ENCODE measurements at regions not wholly inside any gene's neighbourhood (a gene's known extent, or its start where the extent isn't known, plus 50 kb on each side); places are given as distances from the start of the nearest gene placed in this dataset.
A peak's percentile ranks its signal among the peaks of the same experiment; 100 is the strongest.

- no peak overlapping the region for H2AK5ac ChIP-seq (ENCODE audit: low read depth, low read length)
- no CpG with 5 or more reads among the region's 5 CpGs for WGBS, 2 donors (ENCODE audit: extremely low coverage in 2 of 2, insufficient read length in 2 of 2, insufficient replicate concordance in 1 of 2)
Observed at GRCh38 chr18:78849046-78849445, 130.6 kb upstream of the SALL3 start.

GRCh38 chr18:78849458-78849857 lies 130.2 kb upstream of the SALL3 start:
- no peak overlapping the region for H4K8ac ChIP-seq (ENCODE audit: low read depth, low read length)
- H2AFZ ChIP-seq (ENCODE audit: low read length), result no peak overlapping the region
- H3K23ac ChIP-seq (ENCODE audit: low read depth, low read length, poor library complexity), result no peak overlapping the region
- no peak overlapping the region for H2BK120ac ChIP-seq (ENCODE audit: low read depth, low read length)
- no peaks in the 10 kb centered on the region for H3K36me3 ChIP-seq (replicated peaks in 1 of 2; ENCODE audit: control insufficient read depth in 2 of 2, insufficient read depth in 2 of 2, low read length in 2 of 2)
- no peak overlapping the region for H3K9ac ChIP-seq (ENCODE audit: low read depth, low read length, poor library complexity)
- H3K27me3 ChIP-seq (ENCODE audit: control insufficient read depth in 3 of 3, insufficient read depth in 3 of 3, low read depth in 1 of 3, low read length in 3 of 3), result no peaks in the 10 kb centered on the region
- H3K18ac ChIP-seq (ENCODE audit: low read length), result no peak overlapping the region
- no peak overlapping the region for H4K91ac ChIP-seq (ENCODE audit: low read depth, low read length, poor library complexity)
- no peak overlapping the region for H2BK15ac ChIP-seq (ENCODE audit: low read length)
- no peaks in the 10 kb centered on the region for H3K4me1 ChIP-seq (ENCODE audit: control insufficient read depth in 2 of 2, insufficient read depth in 1 of 2, low read depth in 1 of 2, low read length in 2 of 2)
- no peak overlapping the region for H2AK5ac ChIP-seq (ENCODE audit: low read depth, low read length)
- WGBS, 2 donors (ENCODE audit: extremely low coverage in 2 of 2, insufficient read length in 2 of 2, insufficient replicate concordance in 1 of 2), result no CpG with 5 or more reads among the region's 2 CpGs
- H3K4me3 ChIP-seq (ENCODE audit: low read length in 2 of 2), result no peak overlapping the region
- H3K14ac ChIP-seq (ENCODE audit: low read length), result no peak overlapping the region
- H2BK12ac ChIP-seq (ENCODE audit: low read length), result no peak overlapping the region
- no peak overlapping the region for H3K4ac ChIP-seq (ENCODE audit: low read length)
- no peaks in the 10 kb centered on the region for H3K79me1 ChIP-seq (ENCODE audit: low read depth, low read length)
- no peak for DNase-seq (ENCODE audit: low spot score)
- H3K9me3 ChIP-seq (replicated peaks in 1 of 2; ENCODE audit: control insufficient read depth in 2 of 2, insufficient read depth in 1 of 2, low read depth in 1 of 2, low read length in 2 of 2), result peaks cover 0 to 2% of the 10 kb centered on the region in 2 donors
- no peak overlapping the region for H2BK5ac ChIP-seq (ENCODE audit: low read length)
- no peak overlapping the region for H3K27ac ChIP-seq (replicated peaks; ENCODE audit: low read length)
- H3K4me2 ChIP-seq (ENCODE audit: insufficient read depth, low read length, poor library complexity, severe bottlenecking), result no peak overlapping the region

More at GRCh38 chr18:78849046-78849445, 130.6 kb upstream of the SALL3 start:
- no peaks in the 10 kb centered on the region for H3K79me1 ChIP-seq (ENCODE audit: low read depth, low read length)
- no peak overlapping the region for H2BK12ac ChIP-seq (ENCODE audit: low read length)
- no peak for DNase-seq (ENCODE audit: low spot score)
- no peaks in the 10 kb centered on the region for H3K4me1 ChIP-seq (ENCODE audit: control insufficient read depth in 2 of 2, insufficient read depth in 1 of 2, low read depth in 1 of 2, low read length in 2 of 2)
- no peak overlapping the region for H3K4me3 ChIP-seq (ENCODE audit: low read length in 2 of 2)
- H2BK5ac ChIP-seq (ENCODE audit: low read length), result no peak overlapping the region
- H3K18ac ChIP-seq (ENCODE audit: low read length), result no peak overlapping the region
- no peak overlapping the region for H3K4ac ChIP-seq (ENCODE audit: low read length)
- H2BK15ac ChIP-seq (ENCODE audit: low read length), result no peak overlapping the region
- H2BK120ac ChIP-seq (ENCODE audit: low read depth, low read length), result no peak overlapping the region
- H3K4me2 ChIP-seq (ENCODE audit: insufficient read depth, low read length, poor library complexity, severe bottlenecking), result no peak overlapping the region
- H3K14ac ChIP-seq (ENCODE audit: low read length), result no peak overlapping the region
- H3K36me3 ChIP-seq (replicated peaks in 1 of 2; ENCODE audit: control insufficient read depth in 2 of 2, insufficient read depth in 2 of 2, low read length in 2 of 2), result no peaks in the 10 kb centered on the region
- H4K91ac ChIP-seq (ENCODE audit: low read depth, low read length, poor library complexity), result no peak overlapping the region
- no peaks in the 10 kb centered on the region for H3K27me3 ChIP-seq (ENCODE audit: control insufficient read depth in 3 of 3, insufficient read depth in 3 of 3, low read depth in 1 of 3, low read length in 3 of 3)
- H3K9me3 ChIP-seq (replicated peaks in 1 of 2; ENCODE audit: control insufficient read depth in 2 of 2, insufficient read depth in 1 of 2, low read depth in 1 of 2, low read length in 2 of 2), result peaks cover 0 to 2% of the 10 kb centered on the region in 2 donors
- H3K23ac ChIP-seq (ENCODE audit: low read depth, low read length, poor library complexity), result no peak overlapping the region
- no peak overlapping the region for H2AFZ ChIP-seq (ENCODE audit: low read length)
- no peak overlapping the region for H4K8ac ChIP-seq (ENCODE audit: low read depth, low read length)
- H3K27ac ChIP-seq (replicated peaks; ENCODE audit: low read length), result no peak overlapping the region
- no peak overlapping the region for H3K9ac ChIP-seq (ENCODE audit: low read depth, low read length, poor library complexity)

- Histone ChIP-seq H3K18ac (ENCODE audit: low read length) (no peak overlapping the region), H2BK12ac (ENCODE audit: low read length) (peak overlapping the region; percentile 60)
- no CpG with 5 or more reads among the region's 3 CpGs for WGBS, 2 donors (ENCODE audit: extremely low coverage in 2 of 2, insufficient read length in 2 of 2, insufficient replicate concordance in 1 of 2)
Observed at GRCh38 chr18:78853341-78853740, 126.3 kb upstream of the SALL3 start.

GRCh38 chr18:78855188-78855587 lies 124.4 kb upstream of the SALL3 start:
- Histone ChIP-seq H3K4me2 (ENCODE audit: insufficient read depth, low read length, poor library complexity, severe bottlenecking) (no peak overlapping the region), H2BK15ac (ENCODE audit: low read length) (no peak overlapping the region), H3K27me3 (ENCODE audit: control insufficient read depth in 3 of 3, insufficient read depth in 3 of 3, low read depth in 1 of 3, low read length in 3 of 3) (no peaks in the 10 kb centered on the region), H3K36me3 (replicated peaks in 1 of 2; ENCODE audit: control insufficient read depth in 2 of 2, insufficient read depth in 2 of 2, low read length in 2 of 2) (no peaks in the 10 kb centered on the region), H3K27ac (replicated peaks; ENCODE audit: low read length) (no peak overlapping the region), H3K4ac (ENCODE audit: low read length) (no peak overlapping the region), H2BK12ac (ENCODE audit: low read length) (no peak overlapping the region), H4K8ac (ENCODE audit: low read depth, low read length) (no peak overlapping the region), H3K23ac (ENCODE audit: low read depth, low read length, poor library complexity) (no peak overlapping the region), H2AK5ac (ENCODE audit: low read depth, low read length) (no peak overlapping the region), H3K9ac (ENCODE audit: low read depth, low read length, poor library complexity) (no peak overlapping the region), H3K79me1 (ENCODE audit: low read depth, low read length) (no peaks in the 10 kb centered on the region), H3K4me3 (ENCODE audit: low read length in 2 of 2) (no peak overlapping the region), H4K91ac (ENCODE audit: low read depth, low read length, poor library complexity) (no peak overlapping the region), H2BK120ac (ENCODE audit: low read depth, low read length) (no peak overlapping the region), H3K9me3 (replicated peaks in 1 of 2; ENCODE audit: control insufficient read depth in 2 of 2, insufficient read depth in 1 of 2, low read depth in 1 of 2, low read length in 2 of 2) (peaks cover 0 to 2% of the 10 kb centered on the region in 2 donors), H3K18ac (ENCODE audit: low read length) (no peak overlapping the region), H3K4me1 (ENCODE audit: control insufficient read depth in 2 of 2, insufficient read depth in 1 of 2, low read depth in 1 of 2, low read length in 2 of 2) (peaks cover 0 to 5% of the 10 kb centered on the region in 2 donors), H2AFZ (ENCODE audit: low read length) (no peak overlapping the region), H2BK5ac (ENCODE audit: low read length) (no peak overlapping the region), H3K14ac (ENCODE audit: low read length) (no peak overlapping the region)
- WGBS, 2 donors (ENCODE audit: extremely low coverage in 2 of 2, insufficient read length in 2 of 2, insufficient replicate concordance in 1 of 2), result no CpG with 5 or more reads among the region's 4 CpGs
- no peak for DNase-seq (ENCODE audit: low spot score)

More at GRCh38 chr18:78853341-78853740, 126.3 kb upstream of the SALL3 start:
- Histone ChIP-seq H3K4ac (ENCODE audit: low read length) (no peak overlapping the region), H3K27me3 (ENCODE audit: control insufficient read depth in 3 of 3, insufficient read depth in 3 of 3, low read depth in 1 of 3, low read length in 3 of 3) (no peaks in the 10 kb centered on the region), H3K9ac (ENCODE audit: low read depth, low read length, poor library complexity) (no peak overlapping the region), H3K9me3 (replicated peaks in 1 of 2; ENCODE audit: control insufficient read depth in 2 of 2, insufficient read depth in 1 of 2, low read depth in 1 of 2, low read length in 2 of 2) (peaks cover 0 to 2% of the 10 kb centered on the region in 2 donors), H3K79me1 (ENCODE audit: low read depth, low read length) (no peaks in the 10 kb centered on the region), H3K4me3 (ENCODE audit: low read length in 2 of 2) (no peak overlapping the region), H4K91ac (ENCODE audit: low read depth, low read length, poor library complexity) (no peak overlapping the region), H3K4me1 (ENCODE audit: control insufficient read depth in 2 of 2, insufficient read depth in 1 of 2, low read depth in 1 of 2, low read length in 2 of 2) (no peaks in the 10 kb centered on the region), H4K8ac (ENCODE audit: low read depth, low read length) (no peak overlapping the region), H2AK5ac (ENCODE audit: low read depth, low read length) (no peak overlapping the region), H2BK5ac (ENCODE audit: low read length) (no peak overlapping the region), H2BK120ac (ENCODE audit: low read depth, low read length) (no peak overlapping the region), H3K4me2 (ENCODE audit: insufficient read depth, low read length, poor library complexity, severe bottlenecking) (no peak overlapping the region), H2BK15ac (ENCODE audit: low read length) (no peak overlapping the region), H3K23ac (ENCODE audit: low read depth, low read length, poor library complexity) (no peak overlapping the region), H3K27ac (replicated peaks; ENCODE audit: low read length) (no peak overlapping the region), H3K36me3 (replicated peaks in 1 of 2; ENCODE audit: control insufficient read depth in 2 of 2, insufficient read depth in 2 of 2, low read length in 2 of 2) (no peaks in the 10 kb centered on the region), H2AFZ (ENCODE audit: low read length) (no peak overlapping the region), H3K14ac (ENCODE audit: low read length) (no peak overlapping the region)
- no peak for DNase-seq (ENCODE audit: low spot score)

Data from neuronal stem cell (in vitro differentiated cells).